Stomach smooth muscle (tissue), 2 donors: ENCODE measurements at regions not wholly inside any gene's neighbourhood (a gene's known extent, or its start where the extent isn't known, plus 50 kb on each side); places are given as distances from the start of the nearest gene placed in this dataset.
"Not testable (repeated sequence)": the region's sequence is repeated elsewhere in the genome, so short reads cannot be mapped to it uniquely, and the experiment has no call there.

Experiments
- H3K27ac ChIP-seq: one replicate; pipeline ENCODE4 v1.7.0; 2013; ENCODE audit warnings: mild to moderate bottlenecking, low read length, inconsistent platforms
- H3K27me3 ChIP-seq, 2 donors: one replicate each; pipeline ENCODE4 v1.7.0; 2013; ENCODE audit warnings: low read length in 2 of 2; ENCODE audit not compliant: insufficient read depth in 2 of 2, control insufficient read depth in 1 of 2
- H3K36me3 ChIP-seq, 2 donors: one replicate each; pipeline ENCODE4 v1.7.0; 2013; ENCODE audit warnings: low read length in 2 of 2; ENCODE audit not compliant: control insufficient read depth in 2 of 2, insufficient read depth in 2 of 2
- H3K4me1 ChIP-seq: one replicate; pipeline ENCODE4 v1.7.0; 2013; ENCODE audit warnings: low read length; ENCODE audit not compliant: control insufficient read depth, insufficient read depth
- H3K4me3 ChIP-seq, 2 donors: one replicate each; pipeline ENCODE4 v1.7.0; 2013; ENCODE audit warnings: low read length in 2 of 2
- H3K9ac ChIP-seq, 2 donors: one replicate each; pipeline ENCODE4 v1.7.0; 2013; ENCODE audit warnings: low read length in 2 of 2, mild to moderate bottlenecking in 1 of 2
- H3K9me3 ChIP-seq, 2 donors: one replicate each; pipeline ENCODE4 v1.7.0; 2013; ENCODE audit warnings: low read length in 2 of 2; ENCODE audit not compliant: control insufficient read depth in 2 of 2
- donor health status: healthy.
- donor health status: Pancreatic carcinoma.

DNA sequence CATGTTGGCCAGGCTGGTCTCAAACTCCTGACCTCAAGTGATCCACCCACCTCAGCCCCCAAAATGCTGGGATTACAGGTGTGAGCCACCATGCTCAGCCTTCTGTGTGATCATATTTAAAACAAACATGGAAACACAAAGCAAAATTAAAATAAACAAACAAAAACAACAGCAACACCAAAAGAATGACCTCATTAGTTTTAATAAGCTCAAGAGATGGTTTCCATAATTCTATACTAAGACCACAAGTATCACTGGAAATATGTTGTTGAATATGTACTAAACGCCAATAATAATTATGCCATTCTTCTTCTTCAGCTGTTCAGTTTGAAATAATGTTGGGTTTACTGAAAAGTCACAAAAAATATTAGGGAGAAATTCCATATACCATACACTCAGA, 526.4 kb downstream of the LRRIQ3 start:
- Histone ChIP-seq H3K27ac (no peak overlapping the region), H3K36me3 (no peaks in the 10 kb centered on the region), H3K9ac (no peak overlapping the region), H3K27me3 (no peaks in the 10 kb centered on the region), H3K9me3 (no peaks in the 10 kb centered on the region), H3K4me3 (no peak overlapping the region), H3K4me1 (no peaks in the 10 kb centered on the region)

DNA sequence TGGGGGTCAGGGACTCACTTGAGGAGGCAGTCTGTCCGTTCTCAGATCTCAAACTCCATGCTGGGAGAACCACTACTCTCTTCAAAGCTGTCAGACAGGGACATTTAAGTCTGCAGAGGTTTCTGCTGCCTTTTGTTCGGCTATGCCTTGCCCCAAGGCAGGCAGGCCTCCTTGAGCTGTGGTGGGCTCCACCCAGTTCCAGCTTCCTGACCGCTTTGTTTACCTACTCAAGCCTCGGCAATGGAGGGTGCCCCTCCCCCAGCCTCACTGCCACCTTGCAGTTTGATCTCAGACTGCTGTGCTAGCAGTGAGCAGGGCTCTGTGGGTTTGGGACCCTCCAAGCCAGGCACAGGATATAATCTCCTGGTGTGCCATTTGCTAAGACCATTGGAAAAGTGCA, 530.0 kb downstream of the LRRIQ3 start:
- H3K4me1 ChIP-seq, H3K36me3 ChIP-seq, H3K9ac ChIP-seq, H3K4me3 ChIP-seq, H3K27ac ChIP-seq, H3K9me3 ChIP-seq, H3K27me3 ChIP-seq: not testable (repeated sequence)

DNA sequence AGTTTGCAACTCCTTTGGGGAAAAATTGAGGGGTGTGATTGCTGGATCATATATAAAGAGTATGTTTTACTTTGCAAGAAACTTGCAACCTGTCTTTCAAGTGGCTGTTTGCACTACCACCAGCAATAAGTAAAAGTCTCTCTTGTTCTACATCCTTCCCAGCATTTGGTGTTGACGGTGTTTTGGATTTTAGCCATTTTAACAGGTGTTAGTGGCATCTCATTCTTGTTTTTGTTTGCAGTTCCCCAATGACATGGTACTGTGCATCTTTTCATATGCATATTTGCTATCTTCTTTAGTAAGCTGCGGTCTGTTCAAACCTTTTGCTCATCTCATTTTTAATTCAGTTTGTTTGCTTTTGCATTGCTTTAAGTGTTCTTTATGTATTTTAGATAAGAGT, 535.5 kb downstream of the LRRIQ3 start:
- Histone ChIP-seq H3K4me1 (no peaks in the 10 kb centered on the region), H3K27me3 (no peaks in the 10 kb centered on the region), H3K9me3 (no peaks in the 10 kb centered on the region), H3K27ac (no peak overlapping the region), H3K4me3 (no peak overlapping the region), H3K36me3 (no peaks in the 10 kb centered on the region), H3K9ac (no peak overlapping the region)

DNA sequence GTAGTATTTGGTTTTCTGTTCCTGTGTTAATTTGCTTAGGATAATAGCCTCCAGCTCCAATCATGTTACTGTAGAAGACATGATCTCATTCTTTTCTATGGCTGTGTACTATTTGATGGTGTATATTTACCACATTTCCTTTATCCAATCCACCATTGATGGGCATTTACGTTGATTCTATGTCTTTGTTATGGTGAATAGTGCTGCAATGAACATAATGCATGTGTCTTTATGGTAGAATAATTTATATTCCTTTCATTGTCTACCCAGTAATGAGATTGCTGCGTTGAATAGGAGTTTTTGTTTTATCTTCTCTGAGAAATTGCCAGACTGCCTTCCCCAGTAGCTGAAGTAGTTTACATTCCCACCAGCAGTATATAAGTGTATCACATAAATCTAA, 538.8 kb downstream of the LRRIQ3 start:
- Histone ChIP-seq H3K9ac (no peak overlapping the region), H3K27me3 (no peaks in the 10 kb centered on the region), H3K4me3 (no peak overlapping the region), H3K27ac (no peak overlapping the region), H3K9me3 (no peaks in the 10 kb centered on the region), H3K36me3 (no peaks in the 10 kb centered on the region), H3K4me1 (no peaks in the 10 kb centered on the region)

DNA sequence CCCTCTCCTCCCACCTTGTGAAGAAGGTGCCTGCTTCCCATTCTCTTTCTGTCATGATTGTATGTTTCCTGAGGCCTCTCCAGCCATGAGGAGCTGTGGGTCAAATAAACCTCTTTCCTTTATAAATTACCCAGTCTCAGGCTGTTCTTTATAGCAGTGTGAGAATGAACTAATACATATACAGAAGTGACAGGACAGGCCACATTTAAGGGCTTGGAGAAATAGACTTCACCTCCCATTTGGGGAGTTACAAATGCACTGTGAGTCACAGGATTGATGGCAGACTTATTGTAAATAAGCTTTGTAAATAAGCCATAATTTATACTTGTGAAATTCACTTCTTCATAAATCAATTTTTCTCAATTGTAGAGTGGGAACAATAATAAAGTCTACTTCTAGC, 543.3 kb downstream of the LRRIQ3 start:
- Histone ChIP-seq H3K36me3 (no peaks in the 10 kb centered on the region), H3K4me3 (no peak overlapping the region), H3K4me1 (no peaks in the 10 kb centered on the region), H3K9ac (no peak overlapping the region), H3K27me3 (no peaks in the 10 kb centered on the region), H3K9me3 (no peaks in the 10 kb centered on the region), H3K27ac (no peak overlapping the region)

DNA sequence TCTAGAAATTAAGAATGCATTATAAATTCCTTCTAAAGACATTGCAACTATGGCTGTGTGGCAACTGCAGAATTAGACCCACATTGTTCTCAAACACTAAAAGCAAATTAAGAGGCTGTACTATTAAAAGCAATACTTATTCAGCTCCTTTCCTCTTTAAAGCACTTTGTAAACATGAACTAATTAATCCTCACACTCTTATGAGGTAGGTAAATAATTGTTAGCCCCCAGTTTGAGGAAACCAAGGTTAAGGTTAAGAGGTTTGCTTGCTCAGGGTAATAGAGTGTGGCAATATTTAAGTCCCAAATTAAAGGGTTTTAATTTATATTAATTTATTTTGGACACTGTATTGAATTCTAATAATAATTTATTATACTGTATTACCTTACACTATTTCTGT, 553.8 kb downstream of the LRRIQ3 start:
- Histone ChIP-seq H3K9me3 (no peaks in the 10 kb centered on the region), H3K27ac (no peak overlapping the region), H3K36me3 (no peaks in the 10 kb centered on the region), H3K9ac (no peak overlapping the region), H3K27me3 (no peaks in the 10 kb centered on the region), H3K4me3 (no peak overlapping the region), H3K4me1 (no peaks in the 10 kb centered on the region)

DNA sequence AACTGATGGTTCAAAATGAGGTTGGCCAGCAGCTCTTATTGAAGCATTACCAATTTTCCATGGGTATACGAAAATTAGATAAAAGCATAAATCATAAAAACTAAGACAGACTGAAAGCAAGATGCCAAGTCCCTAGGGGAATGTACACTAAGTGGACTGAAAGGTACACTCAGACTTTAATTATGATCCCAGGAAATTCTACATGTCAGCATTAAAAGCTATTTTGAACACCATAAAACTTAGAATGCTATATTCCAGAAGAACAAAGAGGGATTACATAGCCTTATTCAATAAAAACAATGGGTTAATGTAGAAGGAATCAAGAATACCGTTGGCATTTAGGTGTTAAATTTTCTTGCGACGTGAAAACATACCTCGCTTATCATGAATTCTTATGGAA, 558.5 kb downstream of the LRRIQ3 start:
- H3K9ac ChIP-seq, result no peak overlapping the region
- H3K9me3 ChIP-seq, result no peaks in the 10 kb centered on the region
- H3K36me3 ChIP-seq, result no peaks in the 10 kb centered on the region
- H3K4me1 ChIP-seq, result no peaks in the 10 kb centered on the region
- no peak overlapping the region for H3K27ac ChIP-seq
- H3K27me3 ChIP-seq, result no peaks in the 10 kb centered on the region
- H3K4me3 ChIP-seq, result no peak overlapping the region

DNA sequence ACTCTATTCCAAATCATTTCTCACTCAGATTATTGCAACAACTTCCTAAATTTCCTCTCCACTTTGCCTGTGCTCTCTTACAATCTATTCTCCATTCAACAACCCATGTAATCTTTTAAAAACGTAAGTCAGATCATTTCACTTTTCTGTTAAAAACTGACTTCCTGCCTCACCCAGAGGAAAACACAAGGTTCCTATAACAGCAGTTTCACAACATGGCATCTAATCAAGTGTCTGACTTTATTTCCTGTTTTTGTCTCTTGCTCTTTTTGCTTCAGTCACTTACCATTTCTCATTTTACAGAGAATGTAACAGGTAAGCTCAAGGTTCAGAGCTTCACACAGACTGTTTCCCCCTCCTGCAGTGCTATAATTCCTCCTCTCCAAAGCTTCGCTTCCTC, 560.7 kb downstream of the LRRIQ3 start:
- Histone ChIP-seq H3K9ac (no peak overlapping the region), H3K27me3 (no peaks in the 10 kb centered on the region), H3K36me3 (no peaks in the 10 kb centered on the region), H3K9me3 (no peaks in the 10 kb centered on the region), H3K4me1 (no peaks in the 10 kb centered on the region), H3K4me3 (no peak overlapping the region), H3K27ac (no peak overlapping the region)

DNA sequence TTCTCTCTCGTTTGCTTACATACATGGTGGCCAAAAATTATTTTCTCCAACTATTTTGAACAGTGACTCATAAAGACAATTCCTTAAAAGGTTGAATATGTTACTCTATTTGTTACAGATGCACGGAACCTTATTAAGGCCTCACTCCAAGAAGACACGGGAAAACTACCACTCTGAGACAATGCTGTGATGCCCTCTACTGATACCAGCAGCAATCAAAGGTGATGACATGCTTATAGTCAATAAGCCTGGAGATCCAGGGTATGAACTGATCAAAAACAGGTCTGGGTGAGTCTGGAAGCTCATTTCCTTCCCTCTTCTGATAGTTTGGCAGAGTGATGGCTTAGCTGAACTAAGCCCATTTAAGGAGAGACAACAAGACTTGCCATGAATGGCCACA, 563.0 kb downstream of the LRRIQ3 start:
- Histone ChIP-seq H3K36me3 (no peaks in the 10 kb centered on the region), H3K27me3 (no peaks in the 10 kb centered on the region), H3K4me3 (no peak overlapping the region), H3K9me3 (no peaks in the 10 kb centered on the region), H3K27ac (no peak overlapping the region), H3K4me1 (no peaks in the 10 kb centered on the region), H3K9ac (no peak overlapping the region)

DNA sequence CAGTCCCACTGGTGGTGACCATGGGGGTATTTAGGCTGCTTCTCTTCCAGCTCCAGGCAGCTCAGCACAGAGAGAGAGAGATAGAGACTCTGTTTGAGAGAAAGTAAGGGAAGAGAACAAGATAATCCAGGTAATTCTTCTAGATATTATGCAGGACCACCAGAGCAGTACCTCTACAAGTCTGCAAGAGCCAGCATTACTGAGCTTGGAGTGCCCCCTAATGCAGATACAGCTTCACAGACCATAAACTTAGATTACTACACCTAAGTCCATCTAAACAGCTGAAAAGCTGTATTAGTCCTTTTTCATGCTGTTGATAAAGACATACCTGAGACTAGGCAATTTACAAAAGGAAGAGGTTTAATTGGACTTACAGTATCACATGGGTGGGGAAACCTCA, 570.3 kb downstream of the LRRIQ3 start:
- Histone ChIP-seq H3K9ac (no peak overlapping the region), H3K36me3 (no peaks in the 10 kb centered on the region), H3K27ac (no peak overlapping the region), H3K4me1 (no peaks in the 10 kb centered on the region), H3K4me3 (no peak overlapping the region), H3K9me3 (no peaks in the 10 kb centered on the region), H3K27me3 (no peaks in the 10 kb centered on the region)

DNA sequence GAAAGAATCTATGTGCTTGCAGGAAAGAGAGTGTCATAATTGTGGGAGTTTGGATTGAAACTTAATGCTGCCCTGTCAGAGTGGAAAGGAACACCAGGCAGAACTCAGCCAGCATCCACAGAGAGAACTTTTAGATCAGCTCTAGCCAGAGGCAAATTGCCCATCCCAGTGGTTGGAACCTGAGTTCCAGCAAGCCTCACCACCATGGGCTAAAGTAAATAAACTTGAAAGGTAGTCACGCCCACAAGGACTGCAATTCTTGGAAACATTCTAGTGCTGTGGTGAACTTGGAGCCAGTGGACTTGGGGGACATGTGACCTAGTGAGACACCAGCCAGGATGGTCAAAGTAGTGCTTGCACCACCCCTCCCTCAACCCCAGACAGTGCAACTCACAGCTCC, 571.6 kb downstream of the LRRIQ3 start:
- Histone ChIP-seq H3K27ac (no peak overlapping the region), H3K4me3 (no peak overlapping the region), H3K27me3 (no peaks in the 10 kb centered on the region), H3K9ac (no peak overlapping the region), H3K4me1 (no peaks in the 10 kb centered on the region), H3K9me3 (no peaks in the 10 kb centered on the region), H3K36me3 (no peaks in the 10 kb centered on the region)

DNA sequence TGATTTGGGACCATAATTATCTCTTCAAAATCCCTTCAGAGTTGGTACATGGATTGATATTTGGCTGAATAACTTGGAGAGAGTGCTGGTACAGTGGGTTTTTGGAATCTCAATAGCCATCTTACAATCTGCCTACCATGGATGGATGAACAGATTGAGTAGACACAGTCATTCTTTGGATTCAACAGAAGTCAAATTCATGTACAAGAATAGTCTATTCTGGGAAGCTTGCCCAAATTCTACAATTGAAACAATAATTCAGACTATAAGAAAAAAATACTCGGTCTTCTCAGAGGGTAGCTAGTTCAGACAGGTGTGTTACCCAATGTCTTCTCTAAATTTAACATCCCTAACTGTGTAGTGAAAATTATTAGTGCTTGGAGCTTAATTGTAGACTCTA, 574.0 kb downstream of the LRRIQ3 start:
- H3K27me3 ChIP-seq, result no peaks in the 10 kb centered on the region
- no peak overlapping the region for H3K9ac ChIP-seq
- no peaks in the 10 kb centered on the region for H3K4me1 ChIP-seq
- H3K27ac ChIP-seq, result no peak overlapping the region
- no peak overlapping the region for H3K4me3 ChIP-seq
- no peaks in the 10 kb centered on the region for H3K9me3 ChIP-seq
- H3K36me3 ChIP-seq, result no peaks in the 10 kb centered on the region
